Central memory CD4-positive, alpha-beta T cell (primary cell): ENCODE measurements at regions not wholly inside any gene's neighbourhood (a gene's known extent, or its start where the extent isn't known, plus 50 kb on each side); places are given as distances from the start of the nearest gene placed in this dataset.

Experiments used
- DNase-seq: peaks from one replicate; pipeline ENCODE4 v3.0.0; 2022

GRCh38 chr11:113553235-113553634 is 78.0 kb upstream of the DRD2 start:
- no peak for DNase-seq

- no peak for DNase-seq
These were observed 77.1 kb upstream of the DRD2 start for GRCh38 chr11:113552271-113552670.

- no peak for DNase-seq
These were observed 76.4 kb upstream of the DRD2 start for GRCh38 chr11:113551645-113552044.

DNA sequence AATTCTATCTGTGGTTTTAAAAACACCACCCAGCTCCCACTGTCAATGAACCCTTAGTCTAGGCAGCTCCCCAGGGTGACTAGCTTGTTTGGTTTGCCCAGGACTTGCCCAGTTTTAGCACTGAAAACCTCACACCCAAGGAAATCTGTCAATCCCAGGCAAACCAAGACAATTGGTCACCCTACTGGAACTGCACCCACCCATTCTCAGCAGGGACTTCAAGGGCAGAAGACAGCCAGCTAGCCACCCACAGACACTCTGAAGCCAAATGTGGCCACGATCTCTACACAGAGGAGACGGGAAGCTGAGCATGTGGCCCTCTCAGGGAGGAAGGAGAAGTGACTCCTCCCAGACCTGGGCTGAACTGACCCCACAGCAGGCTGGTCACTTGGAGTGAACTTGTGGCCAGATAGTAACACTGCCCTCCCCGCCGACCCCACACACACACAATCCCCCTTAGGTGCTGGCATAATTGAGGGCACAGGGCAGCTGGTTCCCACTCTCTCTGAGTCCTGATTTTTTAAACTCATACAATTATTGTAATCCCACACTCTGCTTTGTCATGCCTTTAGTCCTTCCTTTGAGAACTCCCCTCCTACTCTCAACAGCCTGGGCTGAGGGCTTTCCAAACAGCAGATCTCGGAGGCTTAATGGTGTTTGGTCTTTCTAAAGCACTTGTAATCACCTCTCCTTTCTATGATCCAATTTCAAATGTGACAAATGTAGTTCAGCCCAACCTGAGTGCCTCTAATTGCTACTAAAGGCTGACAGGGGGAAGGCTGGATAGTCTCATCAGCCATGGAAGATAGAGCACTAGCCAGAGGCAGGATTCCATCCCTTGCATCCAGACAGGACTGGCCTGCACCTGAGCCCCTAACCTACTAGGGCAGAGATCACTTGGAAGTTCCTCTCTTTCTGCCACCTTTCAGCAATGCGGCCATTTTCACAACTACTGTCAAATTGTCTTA is 74.7 kb upstream of the DRD2 start:
- DNase-seq, result no peak

GRCh38 chr11:113549061-113549460 is 73.9 kb upstream of the DRD2 start:
- DNase-seq, result no peak

GRCh38 chr11:113547739-113548138 is 72.5 kb upstream of the DRD2 start:
- DNase-seq, result no peak

DNA sequence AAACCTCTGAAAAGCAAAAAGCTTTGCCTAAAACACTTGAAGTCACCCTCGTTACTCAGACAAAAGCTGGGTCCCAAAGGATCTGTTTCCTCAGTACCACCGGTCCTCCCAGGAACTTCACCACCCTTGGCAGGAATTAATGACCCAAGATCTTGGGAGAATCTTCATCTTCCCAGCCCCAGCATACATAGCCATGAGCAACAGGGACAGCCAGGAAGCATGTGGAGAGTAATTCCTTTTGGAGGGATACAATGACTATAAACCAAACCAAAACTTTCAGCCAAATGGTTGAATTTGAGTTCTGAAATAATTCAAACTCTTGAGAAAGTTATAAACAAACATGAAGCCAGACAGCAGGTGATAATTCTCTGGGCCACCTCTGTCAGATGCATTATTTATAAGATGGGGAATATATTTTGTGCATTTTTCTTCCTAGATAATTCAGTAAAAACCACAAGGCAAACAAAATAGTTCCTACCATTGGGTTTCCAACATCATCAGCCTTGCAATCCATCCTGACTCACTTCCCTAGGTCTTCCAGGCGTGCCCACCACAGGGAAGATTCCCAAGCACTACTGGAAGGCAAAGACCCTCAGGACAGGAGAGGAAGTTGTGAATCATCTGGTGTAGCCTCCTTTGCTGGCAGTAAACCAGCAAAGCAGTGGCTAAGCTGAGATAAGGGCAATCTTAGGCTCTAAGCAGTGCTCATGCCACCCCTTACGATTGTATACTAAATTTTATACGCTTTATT is 71.7 kb upstream of the DRD2 start:
- DNase-seq, result no peak

DNA sequence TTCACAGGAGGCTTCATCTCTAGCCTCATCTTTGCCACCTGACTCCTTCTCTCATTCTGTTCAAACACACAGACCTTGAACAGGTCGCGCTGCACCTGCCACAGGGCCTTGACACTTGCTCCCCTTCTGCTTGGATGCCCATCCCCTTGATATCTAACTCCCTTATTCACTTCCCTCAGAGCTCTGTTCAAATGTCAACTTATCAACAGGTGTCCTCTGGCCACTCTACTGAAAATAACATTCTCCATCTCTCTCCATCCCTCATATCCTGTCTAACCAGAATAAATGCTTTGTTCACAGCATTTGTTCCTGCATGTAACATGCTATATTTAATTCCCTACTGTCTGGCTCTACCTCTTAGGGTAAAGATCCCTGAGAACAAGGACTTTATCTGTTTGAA is 67.2 kb upstream of the DRD2 start:
- DNase-seq, result no peak

DNA sequence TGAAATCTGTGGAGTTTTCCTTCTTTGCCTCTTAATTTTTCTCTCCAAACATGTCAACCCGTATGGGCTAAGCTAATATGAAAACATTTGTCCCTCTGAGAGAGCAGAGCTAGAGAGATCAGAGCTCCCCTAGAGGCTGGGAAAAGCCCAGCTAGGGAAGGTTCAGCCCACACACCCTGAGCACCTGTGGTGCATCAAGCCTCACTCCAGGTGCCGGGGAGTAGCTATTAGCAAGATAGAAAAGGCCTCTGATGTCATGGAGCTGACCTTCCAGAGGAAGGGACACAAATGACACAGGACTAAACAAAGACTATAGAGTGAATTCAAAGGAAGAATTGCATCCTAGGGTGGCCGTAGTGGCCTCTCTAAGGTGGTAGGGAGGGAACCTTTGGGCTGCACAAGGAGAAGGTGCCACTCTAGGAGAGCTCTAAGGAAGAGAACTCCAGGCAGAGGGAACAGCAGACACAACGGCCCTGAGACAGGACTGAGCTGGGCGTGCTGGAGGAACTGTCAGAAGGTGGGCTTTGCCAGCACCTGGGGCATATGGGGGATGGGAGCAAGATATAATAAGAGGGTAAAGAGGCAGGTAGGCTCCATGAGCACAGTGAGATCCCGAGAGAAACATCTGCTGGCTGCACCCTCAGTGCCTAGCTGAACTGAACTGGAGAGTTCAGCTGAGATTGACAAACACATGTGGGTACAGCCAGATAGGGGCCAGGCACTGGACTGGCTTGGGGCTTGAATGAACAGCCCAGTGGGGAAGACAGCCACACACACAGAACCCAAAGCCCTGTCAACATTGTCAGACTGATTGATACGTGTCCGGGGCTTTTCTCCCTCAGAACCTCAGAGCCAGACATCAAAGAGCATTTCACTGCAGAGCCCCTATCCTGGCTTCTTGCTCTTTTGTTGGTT is 65.5 kb upstream of the DRD2 start:
- no peak for DNase-seq

DNA sequence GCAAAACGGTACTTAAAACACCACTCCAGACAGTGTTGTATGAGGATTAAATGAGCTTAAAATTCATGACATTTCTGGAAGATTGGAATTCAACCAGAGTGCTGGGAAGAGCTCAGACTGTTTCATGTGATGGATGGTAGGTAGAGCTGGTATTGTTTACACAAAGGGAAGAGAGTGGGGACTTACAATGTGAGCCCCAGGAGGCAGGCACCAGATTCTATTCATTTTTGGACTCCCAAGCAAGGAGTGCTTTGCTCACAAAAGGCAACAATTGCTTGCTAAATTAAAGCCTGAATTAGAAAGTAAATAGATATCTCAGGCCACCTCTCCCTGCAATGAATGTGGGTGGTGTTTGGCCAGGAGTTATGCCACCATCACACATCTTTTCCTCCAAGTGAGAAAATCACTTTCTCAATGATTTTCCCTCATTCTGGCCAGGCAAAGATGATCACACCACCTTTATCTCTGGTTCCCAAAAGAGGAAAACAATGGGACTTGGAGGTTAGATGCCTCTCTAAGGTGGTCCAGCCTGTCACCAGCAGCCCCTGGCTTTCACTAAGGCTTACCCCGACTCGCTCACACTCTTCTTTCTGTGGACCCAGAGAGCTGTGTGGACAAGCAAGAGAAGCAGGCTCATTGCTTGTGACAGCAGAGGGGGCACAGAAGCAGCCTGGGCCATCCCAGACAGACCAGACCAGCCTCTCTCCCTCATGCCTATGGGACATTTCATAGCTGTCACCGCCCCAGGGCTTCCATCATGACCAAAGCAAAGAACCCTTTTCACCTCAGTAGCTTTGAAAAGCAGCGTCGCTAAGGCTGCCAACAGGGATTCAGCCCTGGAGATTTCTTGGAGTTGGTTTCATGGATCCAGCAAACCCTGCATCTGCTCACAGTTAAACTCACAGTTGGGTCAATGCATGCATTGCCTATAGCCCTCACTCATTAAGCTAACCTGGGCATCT is 63.5 kb upstream of the DRD2 start:
- no peak for DNase-seq

DNA sequence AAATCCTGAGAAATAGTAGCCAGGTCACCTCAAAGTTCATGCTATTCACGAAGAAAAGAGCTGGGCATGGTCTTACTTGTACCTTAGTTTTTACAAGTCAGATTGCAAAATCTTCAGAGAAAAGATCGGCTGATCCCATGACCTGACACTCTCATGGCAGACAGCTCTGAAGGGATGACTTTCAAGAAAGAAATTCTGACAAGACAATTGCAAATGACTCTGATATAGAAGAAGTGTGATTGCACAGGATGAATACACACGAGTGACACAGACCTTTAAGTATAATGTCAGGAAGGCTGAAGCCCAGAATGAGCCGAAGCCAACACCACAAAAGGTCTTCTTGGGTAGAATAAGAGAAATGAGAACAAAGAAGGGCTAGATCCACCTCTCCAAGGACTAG is 59.4 kb upstream of the DRD2 start:
- DNase-seq, result no peak

DNA sequence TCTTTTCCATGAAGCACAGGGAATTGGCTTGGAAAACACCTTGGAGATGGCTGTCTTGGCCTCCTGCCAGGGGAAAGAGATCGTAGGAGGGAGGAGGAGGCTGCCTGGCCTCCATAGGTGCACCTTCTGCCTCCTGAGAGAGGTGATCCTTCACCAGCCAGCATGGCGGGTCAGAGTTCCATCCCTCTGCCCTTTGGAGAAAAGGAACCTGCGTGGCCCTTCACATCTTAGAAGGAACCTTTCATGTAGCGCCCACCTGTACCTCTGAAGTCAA is 58.2 kb upstream of the DRD2 start:
- DNase-seq, result no peak

- peak; percentile 32 for DNase-seq
These were observed 57.7 kb upstream of the DRD2 start for GRCh38 chr11:113532697-113533424.

DNA sequence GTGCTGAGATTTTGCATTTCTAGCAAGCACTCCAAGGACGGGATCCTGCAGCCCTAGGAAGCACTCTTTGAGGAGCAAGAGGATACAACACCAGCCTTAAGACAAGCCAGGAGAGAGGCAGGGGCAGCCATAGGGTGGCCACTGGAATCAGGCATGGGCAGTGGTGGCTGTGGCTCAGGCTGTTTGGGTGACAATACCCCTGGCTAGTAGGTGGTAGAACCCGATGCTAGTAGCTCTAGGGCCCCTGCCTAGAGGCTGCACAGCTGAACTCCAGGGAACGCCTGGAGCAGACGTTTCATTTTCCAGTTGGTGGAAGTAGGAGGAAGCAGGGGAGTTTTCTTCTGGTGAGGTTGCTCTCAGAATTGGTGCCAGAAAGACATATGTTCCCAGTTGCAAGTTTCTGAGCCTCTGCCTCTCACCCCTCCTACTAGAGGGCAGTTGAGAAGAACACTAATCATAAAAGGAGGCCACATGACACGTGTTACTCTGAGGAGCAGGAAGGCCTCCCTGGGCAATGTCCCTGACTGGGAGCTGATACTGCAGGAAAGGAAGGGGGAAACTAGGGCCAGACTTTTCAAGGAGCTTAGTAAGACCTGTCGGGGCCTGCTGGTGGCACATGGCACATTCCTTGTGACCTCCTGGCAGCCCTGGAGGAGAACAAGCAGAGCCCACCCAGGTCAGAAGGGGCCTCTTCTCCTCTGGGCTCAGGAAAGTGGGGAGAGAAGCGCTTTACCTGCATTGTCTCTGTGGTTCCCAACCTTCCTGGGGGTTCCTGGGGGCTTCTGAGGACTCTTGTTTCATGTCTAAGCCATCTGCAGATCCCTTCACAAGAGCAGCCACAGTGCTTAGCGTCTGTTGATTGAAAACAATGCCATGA is 56.6 kb upstream of the DRD2 start:
- DNase-seq, result no peak

GRCh38 chr11:113531083-113531482 is 55.9 kb upstream of the DRD2 start:
- no peak for DNase-seq

DNA sequence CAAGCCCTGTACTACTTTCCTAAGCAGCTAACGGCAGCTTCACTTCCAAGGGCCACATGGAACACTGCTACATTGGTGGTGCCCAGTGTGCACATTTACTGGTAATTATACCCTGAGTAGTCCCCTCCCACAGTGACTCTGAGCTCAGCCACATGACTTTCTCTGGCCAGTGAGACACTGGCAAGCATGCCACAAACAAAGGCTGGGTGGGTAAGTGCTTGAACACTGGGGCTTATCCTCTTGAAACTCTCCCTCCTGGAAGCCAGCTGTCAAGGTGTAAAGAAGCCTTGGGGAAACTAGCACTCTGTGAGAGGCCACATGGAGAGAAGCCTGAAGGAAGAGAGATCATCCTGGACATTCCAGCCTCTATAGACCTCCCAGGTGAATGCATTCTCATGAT is 54.4 kb upstream of the DRD2 start:
- DNase-seq, result no peak

DNA sequence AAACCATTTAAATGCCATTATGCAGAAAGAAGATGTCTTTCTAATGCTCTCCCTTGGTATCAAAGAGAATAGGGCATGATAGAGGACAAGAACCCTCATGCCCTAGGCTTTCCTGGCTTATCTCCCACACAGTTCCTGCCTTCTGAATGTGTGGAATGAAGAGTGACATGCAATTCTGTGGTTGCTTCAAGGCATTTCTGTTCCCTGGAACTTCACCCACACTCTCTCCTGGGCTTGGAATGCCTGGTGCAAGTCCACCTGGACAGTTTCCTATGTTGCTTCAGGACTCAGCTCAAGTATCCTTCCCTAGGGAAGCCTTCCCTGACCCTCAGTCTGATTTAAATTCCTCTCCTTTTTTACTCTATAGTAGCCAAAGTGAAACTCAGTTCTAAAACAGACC is 53.8 kb upstream of the DRD2 start:
- no peak for DNase-seq

- no peak for DNase-seq
These were observed 51.3 kb upstream of the DRD2 start for GRCh38 chr11:113526521-113526920.
